HG03045 (cell line): ENCODE measurements at regions not wholly inside any gene's neighbourhood (a gene's known extent, or its start where the extent isn't known, plus 50 kb on each side); places are given as distances from the start of the nearest gene placed in this dataset.
"Not testable (repeated sequence)": the region's sequence is repeated elsewhere in the genome, so short reads cannot be mapped to it uniquely, and the experiment has no call there.

Experiments used
- ATAC-seq: cut with Tn5 transposase; IDR thresholded peaks from one replicate; pipeline ENCODE4 v1.9.1; 2021; ENCODE audit warnings: mild to moderate bottlenecking, moderate library complexity; ENCODE audit not compliant: unreplicated experiment

DNA sequence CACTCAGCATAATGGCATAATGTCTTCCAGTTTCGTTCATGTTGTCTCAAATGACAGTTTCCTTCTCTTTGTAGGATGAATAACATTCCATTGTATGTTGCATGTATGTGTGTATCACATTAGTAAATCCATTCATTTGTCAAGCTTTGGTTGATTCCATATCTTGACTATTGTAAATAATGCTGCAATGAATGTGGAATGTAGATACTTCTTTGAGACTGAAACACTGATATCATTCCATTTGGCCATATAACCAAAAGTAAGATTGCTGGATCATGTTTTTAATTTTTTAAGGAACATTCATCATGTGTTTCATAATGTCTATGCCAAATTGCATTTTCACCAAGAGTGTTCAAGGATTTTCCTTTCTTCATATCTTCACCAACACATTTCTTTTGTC is 1711.4 kb upstream of the PIK3C3 start:
- no peak for ATAC-seq

DNA sequence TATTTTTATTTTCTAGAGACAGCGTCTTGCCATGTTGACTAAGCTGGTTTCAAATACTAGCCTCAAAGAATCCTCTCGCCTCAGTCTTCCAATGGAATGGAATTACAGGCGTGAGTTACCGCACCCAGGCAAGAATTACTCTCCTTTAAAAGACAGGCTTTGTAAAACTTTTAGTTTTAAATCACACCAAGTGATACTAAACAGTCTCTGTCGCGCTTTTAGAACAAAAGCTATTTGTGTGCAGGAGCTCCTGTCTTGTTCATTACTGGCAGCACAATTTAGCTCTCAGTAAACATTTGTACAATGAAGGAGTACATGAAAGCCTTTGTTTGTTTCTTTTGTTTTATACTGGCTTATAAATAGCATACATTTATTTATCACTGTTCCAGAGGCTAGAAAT is 1719.2 kb upstream of the PIK3C3 start:
- ATAC-seq = no peak

DNA sequence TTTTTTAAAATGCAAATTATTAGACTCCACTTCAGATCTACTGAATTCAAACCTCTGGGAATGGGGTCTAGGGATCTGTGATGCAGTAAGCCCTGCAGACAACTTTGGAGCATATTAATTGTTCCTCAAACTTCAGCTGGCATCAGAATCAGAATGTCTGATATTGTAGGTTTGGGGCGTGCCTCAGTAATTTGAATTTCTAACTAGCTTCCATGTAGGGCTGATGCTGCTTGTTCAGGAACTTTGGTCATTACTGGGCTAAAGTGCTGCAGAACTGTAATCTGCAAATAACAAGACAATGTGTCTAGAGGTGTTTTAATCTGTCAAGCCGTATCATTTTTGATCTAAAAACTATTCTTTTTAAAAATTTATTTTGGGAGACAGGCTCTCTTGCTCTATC is 1719.7 kb upstream of the PIK3C3 start:
- ATAC-seq = no peak

- no peak for ATAC-seq
Observed at GRCh38 chr18:40233931-40234616, 1721.0 kb upstream of the PIK3C3 start.

GRCh38 chr18:40222776-40223175 is 1732.3 kb upstream of the PIK3C3 start:
- ATAC-seq = no peak

DNA sequence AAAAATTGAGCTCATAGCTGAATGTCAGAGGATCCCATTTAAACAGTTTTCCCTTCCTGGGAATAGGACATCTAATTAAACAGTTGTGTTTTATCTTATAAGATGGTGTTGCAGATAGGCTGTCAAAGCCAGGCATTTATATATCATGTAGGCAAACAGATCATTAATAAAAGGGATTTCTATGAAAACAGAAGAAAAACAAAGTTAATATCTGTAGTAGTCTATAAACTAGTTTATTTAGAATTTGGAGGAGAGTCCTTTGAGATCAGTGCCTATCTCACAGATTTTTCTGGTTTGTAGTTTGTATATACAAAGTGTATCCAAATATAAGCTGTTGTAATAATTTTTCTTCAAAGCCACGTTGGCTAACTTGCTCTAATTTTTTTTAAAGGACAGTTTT is 1738.2 kb upstream of the PIK3C3 start:
- no peak for ATAC-seq

- ATAC-seq = no peak
Observed at GRCh38 chr18:40215979-40216378, 1739.1 kb upstream of the PIK3C3 start.

DNA sequence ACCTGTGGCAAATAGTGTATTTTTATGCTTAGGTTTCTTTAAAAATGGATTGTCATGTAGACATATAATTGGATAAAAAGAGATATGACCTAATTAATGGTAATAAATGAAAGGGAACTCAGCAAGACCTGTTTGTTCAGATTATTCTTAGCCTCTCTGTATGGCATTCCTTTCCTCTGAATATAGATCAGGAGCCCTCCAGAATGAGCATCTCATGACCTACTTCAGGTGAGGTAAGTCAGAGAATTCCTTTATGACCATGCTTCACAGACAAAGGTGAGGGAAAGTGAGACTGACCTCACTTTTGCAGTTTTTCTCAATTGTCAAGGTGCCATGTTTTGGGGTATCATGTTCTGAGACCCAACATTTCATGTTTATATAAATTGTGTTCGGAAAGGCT is 1744.3 kb upstream of the PIK3C3 start:
- ATAC-seq = no peak

DNA sequence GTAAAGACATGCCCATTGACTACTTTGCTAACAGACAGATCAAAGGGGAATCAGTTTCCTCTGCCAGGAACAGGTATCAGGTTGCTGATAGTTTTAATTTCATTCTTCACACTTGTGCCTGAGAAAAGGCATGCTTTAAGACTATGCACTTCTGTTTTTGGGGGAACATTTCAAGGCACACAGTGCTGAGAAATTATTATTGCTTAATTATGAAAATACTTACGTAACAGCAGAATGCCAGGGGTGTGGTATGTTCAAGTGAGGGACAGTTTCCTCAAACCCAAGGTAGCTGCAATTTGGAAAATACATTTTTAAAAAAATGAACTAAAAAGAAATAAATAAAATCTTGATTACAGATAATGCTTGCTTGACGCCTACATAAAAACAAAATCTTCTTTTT is 1746.1 kb upstream of the PIK3C3 start:
- ATAC-seq = no peak

GRCh38 chr18:40197711-40198110 is 1757.3 kb upstream of the PIK3C3 start:
- no peak for ATAC-seq

DNA sequence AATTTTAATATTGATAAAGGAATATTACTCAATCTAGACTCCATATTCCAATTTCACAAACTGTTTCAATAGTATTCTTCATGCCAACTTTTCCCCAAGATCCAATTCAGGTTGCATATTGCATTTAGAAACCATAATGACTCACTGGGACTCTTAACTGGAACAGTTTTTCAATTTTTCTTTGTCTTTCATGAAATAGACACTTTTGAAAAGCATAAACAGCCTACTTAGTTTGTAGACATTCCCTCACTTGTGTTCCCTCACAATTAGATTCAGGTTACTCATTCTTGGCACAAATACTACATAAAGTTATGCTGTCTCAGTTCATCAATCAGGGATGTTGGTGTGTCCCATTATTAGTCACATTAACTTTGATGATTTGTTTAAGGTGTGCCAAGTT is 1768.4 kb upstream of the PIK3C3 start:
- no peak for ATAC-seq

GRCh38 chr18:40179729-40180461 is 1775.1 kb upstream of the PIK3C3 start:
- ATAC-seq = no peak

- ATAC-seq = no peak
Observed at GRCh38 chr18:40168026-40168425, 1787.0 kb upstream of the PIK3C3 start.

GRCh38 chr18:40163254-40163653 is 1791.8 kb upstream of the PIK3C3 start:
- ATAC-seq = no peak

GRCh38 chr18:40160361-40160760 is 1794.7 kb upstream of the PIK3C3 start:
- no peak for ATAC-seq

DNA sequence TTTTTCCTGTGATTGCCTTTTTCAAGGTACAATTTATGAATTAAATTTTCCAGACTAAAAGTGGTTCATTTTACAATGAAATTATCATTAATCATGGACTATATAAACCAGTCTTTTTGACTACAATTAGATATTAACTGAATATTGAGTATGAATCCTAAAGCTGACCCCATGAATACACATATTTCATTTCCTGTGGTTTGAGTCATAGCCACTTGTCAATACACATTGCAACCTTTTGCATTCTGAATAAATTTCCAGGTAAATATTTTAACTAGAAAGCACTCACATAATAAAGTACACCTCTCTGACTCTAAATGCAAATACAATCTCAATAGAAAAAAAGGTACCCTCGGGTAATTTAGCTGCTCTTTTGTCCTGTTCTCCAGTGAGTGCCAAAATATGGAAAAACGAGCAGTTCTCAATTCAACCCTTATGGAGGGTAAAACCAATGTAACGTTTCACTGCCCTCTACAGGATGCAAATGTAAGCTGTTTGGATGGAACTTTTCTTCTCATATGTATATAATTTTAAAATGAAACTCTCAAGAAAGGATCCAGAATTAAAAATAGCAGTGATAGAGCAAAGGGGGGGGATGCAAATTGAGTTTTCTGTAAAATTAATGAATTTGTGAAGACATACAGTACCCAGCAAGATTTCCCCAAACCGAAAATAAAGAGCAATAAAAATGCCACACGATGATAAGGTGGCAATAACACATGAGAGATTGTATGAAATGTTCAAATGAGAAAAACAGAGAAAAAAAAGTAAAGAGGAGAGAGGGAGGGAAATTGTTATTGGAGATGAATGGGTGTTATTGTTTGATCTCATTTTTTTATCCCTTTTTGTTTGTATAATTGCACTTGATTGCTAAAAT is 1795.7 kb upstream of the PIK3C3 start:
- no peak for ATAC-seq

DNA sequence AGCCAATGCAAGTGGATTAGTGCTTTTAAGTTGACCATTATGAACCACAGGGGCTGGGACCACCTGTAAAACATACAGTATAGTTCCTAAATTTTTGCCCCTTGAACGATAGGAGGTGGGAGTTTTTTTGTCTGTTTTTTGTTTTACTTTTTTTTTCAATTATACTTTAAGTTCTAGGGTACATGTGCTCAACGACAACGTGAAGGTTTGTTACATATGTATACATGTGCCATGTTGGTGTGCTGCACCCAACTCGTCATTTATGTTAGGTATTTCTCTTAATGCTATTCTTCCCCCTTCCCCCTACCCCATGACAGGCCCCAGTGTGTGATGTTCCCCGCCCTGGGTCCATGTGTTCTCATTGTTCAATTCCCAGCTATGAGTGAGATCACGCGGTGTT is 1797.9 kb upstream of the PIK3C3 start:
- no peak for ATAC-seq

- no peak for ATAC-seq
Observed at GRCh38 chr18:40152859-40153258, 1802.2 kb upstream of the PIK3C3 start.

GRCh38 chr18:40148960-40149359 is 1806.1 kb upstream of the PIK3C3 start:
- ATAC-seq = no peak

- ATAC-seq = no peak
Observed at GRCh38 chr18:40133253-40133652, 1821.8 kb upstream of the PIK3C3 start.

DNA sequence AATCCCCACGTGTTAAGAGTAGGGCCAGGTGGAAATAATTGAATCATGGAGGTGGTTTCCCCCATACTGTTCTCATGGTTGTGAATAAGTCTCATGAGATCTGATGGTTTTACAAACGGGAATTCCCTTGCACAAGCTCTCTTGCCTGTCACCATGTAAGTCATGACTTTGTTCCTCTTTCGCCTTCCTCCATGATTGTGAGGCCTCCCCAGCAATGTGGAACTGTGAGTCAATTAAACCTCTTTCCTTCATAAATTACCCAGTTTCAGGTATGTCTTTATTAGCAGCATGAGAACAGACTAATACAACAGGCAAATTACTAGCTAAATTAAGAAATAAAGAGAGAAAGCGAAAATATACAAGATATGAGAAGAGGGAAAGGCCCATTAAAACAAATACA is 1822.6 kb upstream of the PIK3C3 start:
- not testable (repeated sequence) for ATAC-seq

DNA sequence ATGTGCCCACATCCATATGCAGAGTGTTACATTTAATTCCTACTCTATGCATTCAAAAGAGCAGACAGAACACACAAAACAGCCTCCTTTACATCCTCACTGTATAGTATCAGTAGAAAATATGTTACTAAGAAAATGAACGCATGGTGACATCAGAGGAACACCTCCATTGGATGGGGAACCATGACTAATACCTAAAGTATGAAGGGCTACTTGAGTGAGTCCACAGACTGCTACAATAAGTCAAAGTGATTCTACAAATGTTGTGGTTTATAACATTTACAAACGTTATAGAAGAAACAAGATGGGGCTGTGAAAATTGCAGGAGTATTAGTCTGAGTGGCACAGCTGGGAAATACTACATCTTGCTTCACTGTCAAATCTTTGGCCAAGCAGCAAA is 1830.9 kb upstream of the PIK3C3 start:
- ATAC-seq = no peak
